Stimulated activated CD8-positive, alpha-beta memory T cell treated with anti-CD3 and anti-CD28 coated beads, Interleukin-12 subunit alpha, Interleukin-12 subunit beta, amount 100 ng/mL, for 1 hour (primary cell): ENCODE measurements at regions not wholly inside any gene's neighbourhood (a gene's known extent, or its start where the extent isn't known, plus 50 kb on each side); places are given as distances from the start of the nearest gene placed in this dataset.
"Not testable (repeated sequence)": the region's sequence is repeated elsewhere in the genome, so short reads cannot be mapped to it uniquely, and the experiment has no call there.

Source experiments
- DNase-seq: peaks from one replicate; pipeline ENCODE4 v3.0.0-alpha.2; 2020; ENCODE audit warnings: low read depth

DNA sequence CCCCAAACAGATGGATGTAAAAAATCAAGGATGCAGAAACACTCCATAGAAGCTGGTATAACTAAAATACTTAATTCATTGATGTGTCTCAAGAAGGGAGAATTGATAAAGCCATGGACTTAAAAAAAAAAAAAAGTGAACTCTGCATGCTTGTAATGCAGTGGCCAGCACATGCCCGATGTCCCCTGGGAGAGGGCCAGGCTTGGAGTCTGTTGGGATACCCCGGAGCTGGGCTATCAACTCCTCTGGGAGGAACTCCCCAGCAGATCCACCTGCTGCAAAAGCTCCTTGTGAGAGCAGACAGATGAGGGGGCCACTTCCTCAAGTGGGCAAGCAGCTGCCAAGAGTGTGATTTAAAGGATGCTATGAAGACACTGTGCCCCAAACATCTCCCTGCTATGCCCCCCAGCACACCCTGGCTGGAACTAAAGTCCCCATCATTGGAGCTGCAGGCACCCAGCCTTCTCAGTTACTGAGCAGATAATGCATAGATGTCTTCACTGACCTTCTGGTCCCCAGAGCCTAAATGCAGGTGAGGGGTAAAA is 311.5 kb upstream of the ID2 start:
- DNase-seq, result no peak

DNA sequence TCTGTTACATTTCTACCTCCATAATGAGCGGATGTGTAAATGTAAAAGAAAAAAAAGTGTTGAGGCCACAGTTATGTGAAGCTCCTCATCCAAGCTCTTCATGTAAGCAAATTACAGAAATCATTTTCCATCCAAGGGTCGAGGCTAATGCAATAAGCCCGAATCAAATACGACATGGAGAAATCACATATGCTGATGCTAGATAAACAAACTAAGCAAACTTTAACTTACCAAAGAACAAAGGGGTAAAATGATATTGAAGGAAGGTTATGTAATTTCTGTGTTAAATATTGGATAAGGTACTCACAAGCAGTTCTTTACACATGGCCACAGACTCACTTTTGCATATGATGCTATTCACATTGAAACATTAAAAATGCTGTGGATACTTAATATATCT is 310.2 kb upstream of the ID2 start:
- DNase-seq, result no peak

DNA sequence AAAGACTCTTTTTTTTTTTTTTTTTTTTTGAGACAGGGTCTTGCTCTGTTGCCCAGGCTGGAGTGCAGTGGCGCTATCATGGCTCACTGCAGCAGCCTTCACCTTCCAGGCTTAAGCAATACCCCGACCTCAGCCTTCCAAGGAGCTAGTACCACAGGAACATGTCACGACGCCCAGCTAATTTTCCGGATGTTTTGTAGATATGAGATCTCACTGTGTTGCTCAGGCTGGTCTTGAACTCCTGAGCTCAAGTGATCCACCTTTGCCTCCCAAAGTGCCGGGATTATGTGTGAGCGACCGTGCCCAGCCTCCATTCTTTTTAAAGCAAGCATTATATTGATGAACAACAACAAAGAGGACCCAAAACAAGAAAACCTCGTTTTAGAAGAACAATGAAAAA is 307.1 kb upstream of the ID2 start:
- no peak for DNase-seq

DNA sequence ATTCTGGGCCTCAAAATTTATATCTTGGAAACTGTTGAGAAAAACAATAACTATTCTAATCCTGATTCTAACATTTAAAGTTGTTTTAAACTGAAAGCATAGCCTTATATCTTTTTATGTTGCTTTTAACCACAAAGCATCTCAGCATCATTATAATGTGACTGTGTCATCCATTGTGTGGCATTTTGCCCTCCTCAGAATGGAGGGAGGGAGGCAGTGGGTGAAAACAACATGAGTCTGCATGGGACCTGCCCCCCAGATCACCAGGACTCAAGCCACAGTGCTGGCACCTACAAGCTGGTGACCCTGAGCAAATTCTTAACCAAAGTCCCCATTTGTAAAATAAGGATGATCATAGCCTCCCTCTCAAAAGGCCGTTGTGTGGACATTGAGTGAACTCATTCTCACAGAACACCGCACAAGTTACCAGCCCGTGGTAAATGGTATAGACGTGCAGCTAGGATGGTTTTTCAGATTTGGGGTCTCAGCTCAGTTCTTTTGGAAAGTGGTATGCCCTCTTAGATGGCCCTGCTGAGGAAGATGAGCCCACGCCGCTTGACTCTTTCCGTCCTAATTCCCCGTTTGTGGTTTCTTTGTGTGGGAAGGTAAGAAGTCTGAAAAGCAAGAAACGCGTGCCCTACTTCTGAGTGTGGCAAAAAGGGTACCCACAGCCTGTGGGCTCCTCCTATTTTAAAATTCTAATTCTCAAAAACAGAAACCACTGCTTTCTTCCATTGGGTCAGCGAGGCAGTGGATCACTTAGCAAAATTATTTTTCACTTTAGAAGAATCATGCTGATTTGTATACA is 305.0 kb upstream of the ID2 start:
- DNase-seq, result no peak

DNA sequence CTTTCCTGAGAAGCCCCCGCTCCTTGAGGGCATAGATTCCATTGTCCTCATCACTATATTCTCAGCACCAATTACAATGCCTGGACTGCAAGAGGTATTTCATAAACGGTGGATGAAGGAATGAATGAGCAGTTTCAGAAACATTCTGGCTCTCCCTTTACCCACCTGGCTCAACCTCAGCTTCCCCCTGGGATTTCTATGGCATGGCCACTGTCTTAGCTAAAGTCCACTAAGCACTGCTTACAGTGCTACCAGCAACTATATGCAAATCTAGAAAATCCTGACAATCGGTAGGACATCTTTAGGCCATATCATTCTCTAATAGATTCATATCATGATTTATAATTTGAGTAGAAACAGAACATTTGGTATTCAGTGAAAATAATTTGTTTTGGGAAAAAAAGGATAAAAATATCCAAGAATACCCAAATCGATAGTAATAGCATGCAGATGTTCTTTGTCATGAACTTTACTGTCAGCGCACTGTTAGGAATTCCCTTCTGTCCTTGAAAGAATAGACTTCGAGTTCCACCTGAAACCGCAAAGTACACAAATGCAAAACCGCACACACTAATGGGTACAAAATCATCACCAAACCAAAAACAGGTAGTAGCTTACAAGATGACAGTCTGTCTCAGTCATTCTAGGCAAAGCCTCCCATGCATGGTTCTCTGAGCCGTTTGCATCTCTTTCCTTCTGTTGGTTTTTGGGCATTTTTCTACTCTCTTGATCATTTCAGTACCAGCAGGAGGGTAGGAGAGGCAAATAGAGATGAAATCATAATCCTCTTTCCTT is 303.6 kb upstream of the ID2 start:
- DNase-seq, result no peak

DNA sequence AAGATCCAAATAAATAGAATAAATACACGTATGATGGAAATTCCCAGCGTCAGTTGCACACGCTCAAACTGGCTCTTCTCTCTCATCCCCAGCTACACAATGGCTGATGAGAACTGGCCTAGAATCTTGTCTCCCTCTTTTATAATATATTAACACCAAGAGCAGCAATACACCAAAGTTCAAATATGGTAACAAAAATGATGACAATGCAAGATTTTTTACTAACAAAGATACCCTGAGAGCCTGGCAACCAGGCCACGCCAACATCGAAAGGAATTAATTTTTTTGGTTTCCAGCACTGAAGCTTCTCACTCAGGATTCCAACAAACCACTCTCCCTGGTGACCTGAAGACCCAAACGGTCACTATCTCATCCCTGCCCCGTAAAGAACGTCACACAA is 302.7 kb upstream of the ID2 start:
- no peak for DNase-seq

DNA sequence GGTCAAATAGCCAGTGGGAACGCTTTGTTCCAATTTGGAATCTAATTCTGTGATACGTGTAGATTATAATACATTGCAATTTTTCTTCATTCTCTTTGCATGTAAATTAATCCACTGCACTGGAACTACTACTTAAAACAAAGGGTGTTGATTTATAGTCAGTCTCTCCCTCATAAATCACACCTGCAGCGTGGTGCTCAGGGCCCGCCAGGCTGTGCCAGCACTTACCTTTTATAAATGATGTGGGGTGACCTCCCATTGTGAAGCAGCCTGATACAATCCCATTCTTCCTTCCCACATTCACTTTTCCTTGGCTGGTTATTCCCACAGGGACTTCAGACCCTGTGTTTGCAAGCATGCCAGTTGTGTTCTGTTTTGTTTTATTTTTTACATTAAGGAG is 302.3 kb upstream of the ID2 start:
- no peak for DNase-seq

DNA sequence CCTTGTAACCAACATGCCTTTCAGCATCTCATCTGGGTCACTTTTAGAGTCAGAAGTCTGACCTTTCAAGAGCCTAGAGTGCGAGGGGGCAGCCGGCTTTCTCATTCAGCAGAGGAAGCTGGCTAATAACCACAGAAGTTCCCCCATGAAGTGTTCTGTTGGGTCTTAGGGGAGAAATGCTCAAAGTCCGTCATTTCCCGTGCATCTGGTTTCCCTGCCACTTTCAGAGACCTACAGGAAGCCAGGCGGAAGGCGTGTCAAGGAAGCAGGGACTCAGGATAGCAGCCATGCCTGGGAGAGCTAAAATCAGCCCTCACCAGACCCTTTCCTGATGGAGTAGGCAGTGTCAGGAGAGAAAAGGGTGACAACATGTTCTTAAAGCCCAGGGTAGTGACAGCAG is 301.8 kb upstream of the ID2 start:
- no peak for DNase-seq

DNA sequence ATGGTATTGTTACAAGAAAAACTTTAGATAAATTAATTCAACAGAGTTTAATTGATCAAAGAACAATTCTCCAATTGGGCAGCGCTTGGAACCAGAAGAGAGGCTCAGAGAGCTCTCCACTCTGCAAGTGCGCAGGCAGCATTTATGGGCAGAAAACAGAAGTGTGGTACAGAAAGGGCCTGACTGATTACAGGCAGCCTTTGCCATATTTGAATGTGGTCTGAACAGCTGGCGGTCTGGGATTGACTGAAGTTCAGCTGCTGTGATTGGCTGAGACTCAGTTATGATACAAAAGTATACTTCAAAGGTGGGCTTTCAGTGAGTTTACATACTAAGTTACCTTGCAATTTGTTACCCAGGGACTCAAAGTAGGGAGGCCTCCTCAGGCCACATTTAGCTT is 301.3 kb upstream of the ID2 start:
- no peak for DNase-seq

DNA sequence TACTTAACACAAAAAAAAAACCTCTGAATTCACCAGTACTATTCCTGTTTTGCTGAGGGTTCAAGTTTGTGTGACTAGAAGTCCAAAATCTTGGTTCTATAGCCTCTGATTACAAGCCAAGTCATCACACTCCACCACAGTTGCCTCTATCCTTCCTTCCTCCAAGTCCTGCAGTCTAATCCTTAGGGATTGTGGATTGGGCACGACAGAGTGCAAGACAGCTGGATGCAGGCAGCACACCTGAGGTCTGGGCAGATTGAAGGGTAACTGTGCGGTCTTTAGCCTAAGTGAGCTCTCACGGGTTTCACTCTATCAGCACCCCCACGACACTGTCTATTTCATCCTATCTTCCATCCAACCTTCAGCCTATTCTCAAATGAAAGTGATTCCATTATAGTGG is 299.4 kb upstream of the ID2 start:
- no peak for DNase-seq

DNA sequence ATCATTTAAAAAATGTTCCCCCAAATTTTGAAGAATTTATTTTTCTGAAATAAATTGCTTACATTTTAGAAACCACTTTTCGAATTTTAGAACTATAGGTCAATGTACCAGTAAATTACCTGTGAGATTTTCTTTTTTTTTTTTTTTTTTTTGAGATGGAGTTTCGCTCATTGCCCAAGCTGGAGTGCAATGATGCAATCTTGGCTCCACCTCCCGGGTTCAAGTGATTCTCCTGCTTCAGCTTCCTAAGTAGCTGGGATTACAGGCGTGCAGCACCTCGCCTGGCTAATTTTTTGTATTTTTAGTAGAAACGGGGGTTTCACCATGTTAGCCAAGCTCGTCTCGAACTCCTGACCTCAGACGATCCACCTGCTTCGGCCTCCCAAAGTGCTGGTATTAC is 295.1 kb upstream of the ID2 start:
- not testable (repeated sequence) for DNase-seq

DNA sequence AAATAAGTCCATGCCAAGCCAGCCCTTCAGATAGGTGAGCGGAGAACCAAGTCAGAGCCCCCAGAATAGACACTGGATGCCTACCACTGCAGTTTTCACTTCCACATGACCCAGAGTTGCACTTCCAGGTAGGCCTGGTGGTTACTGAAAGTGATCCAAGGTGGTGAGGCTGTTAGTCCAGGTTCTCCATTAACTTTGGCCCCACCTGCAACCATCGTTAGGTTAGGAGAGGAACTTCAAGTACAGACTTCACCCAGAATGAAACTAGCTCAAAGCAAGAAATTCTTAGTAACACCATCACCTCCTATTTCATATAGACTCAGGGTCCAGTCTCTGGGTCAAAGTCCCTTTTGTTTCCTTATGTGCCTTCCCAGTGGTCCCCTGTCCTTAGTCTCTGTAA is 293.1 kb upstream of the ID2 start:
- no peak for DNase-seq

DNA sequence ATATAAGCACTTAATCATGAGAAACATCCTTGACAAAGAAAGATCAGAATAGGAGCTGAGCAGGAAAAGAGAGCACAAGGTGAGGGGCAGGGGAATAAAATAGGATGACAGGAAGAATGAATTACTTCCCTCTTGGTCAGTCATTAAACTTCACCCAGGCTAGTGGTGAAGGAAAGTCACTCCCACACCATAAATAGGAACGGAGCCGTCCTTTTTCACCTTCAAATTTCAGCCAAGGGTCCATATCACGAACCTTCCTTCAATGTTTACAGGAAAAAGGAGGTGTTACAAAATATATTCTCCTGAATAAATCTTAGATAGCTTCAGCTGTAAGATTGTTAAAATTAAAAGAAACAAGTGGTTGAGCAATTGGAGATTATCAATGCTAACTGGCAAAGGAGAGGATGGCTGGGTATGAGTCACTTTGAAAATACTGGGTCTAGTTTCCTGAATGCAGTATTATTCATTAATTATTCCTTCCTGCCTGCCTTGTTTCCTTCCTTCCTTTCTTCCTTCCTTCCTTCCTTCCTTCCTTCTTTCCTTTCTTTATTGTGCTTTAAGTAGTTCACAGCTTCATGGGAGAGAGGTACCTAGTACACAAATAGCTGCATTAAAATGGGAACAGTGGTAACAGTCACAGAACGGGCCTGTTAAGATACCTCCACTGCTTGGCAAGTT is 292.3 kb upstream of the ID2 start:
- no peak for DNase-seq

DNA sequence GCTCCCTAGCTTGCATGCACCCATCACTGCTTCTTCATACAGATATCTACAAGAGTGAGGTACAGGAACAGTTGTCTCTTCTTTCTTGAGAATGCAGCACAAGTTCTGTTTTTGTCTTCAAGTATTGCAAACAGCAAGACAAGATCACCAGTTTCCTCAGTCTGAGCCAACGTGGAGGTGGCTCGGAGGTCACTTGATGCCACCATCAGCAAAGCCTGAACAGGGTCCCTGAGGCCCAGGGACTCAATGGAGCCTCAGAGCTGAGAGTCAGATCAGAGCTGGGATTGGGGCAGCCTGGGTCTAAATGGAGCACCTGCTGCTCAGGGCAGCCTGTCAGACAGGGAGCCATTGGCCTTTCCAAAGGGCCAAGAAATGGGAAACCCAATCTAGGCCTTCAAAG is 290.7 kb upstream of the ID2 start:
- DNase-seq, result no peak

DNA sequence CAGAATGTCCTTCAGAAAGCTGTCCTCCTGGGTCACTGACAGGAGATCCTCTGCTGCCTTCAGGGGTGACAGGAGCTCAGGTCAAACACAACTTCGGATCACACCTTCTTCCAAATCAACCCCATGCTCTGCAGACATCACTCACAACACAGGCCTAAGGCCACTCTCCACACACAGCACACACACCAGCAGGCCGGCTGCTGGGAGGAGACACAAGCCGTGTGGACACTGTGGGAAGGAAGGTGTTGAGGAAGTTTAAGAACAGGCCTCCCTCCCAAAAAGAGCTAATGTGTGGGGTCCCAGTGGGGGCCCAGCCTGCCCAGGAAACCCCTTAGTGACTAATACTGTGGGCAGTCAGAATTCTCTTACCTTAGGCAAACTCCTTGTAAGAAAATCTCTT is 290.3 kb upstream of the ID2 start:
- DNase-seq, result no peak

DNA sequence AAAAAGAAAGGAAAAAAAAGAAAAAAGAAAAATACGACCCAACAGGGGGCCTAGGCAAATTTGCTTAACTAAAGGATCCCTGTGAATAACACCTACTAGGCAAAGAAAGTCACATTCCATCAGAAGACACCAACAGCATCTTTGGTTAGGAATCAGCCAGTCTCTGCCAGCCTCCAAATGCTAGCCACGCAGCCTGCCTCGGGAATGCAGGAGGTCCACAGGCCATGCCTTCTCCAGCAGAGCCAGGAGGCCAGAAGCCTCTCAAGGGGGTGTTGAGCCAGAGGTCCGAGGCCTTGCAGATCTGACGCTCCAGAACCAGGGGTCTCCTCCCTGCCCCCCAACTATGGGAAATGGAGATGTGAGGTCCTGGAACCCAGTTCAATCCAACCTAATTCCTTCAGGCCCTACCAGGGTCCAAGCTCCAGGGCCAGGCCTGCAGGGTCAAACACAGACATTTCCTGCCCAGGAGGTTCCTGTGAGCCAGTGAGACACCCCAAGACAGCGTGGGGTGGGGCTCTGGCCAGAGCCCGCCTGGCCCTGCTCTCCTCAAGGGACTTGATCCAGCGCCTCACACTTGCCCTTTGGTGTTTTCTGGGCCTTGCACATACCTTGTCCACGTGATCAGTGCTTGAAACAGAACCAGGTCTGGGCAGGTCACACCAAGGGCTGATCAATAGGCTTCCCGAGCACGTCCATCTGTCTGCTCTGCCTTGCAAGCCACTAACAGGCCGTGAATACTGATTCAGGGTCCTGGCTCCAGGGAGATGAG is 289.6 kb upstream of the ID2 start:
- DNase-seq, result no peak

DNA sequence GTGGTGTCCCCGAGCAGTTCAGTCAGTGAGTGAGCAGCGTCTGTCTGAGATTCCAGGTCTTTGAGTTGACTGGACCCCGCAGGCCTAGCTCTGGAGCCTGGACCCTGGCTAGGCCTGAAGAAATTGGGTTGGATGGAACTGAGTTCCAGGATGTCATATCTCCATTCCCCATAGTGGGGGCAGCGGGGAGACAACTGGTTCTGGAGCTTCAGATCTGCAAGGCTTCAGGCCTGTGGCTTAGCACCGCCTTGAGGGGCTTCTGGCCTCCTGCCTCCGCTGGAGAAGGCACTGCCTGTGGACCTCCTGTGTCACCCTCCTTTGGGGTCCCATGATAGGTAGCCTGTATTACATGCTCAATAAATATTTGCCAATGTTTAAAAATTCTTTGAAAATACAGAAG is 288.4 kb upstream of the ID2 start:
- DNase-seq, result no peak

DNA sequence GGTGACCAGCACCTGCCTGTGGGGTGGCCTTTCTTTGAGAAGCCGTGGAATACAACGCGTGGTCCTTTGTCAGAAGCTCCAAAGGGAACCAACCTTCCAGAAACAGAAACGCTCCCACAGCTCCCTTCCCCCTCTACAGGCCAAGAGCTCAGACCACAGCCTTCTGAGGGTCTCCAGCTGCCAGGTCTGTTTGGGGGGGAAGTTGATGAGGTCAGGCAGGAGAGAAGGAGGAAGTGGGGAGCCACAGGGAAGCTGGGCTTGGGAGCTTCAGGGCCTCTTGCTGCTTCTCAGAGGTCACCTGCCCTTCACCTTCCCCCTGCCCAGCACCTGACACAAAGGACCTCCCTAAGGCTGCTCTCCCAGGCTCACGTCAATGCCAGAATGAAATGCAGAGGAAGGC is 287.7 kb upstream of the ID2 start:
- DNase-seq, result no peak

DNA sequence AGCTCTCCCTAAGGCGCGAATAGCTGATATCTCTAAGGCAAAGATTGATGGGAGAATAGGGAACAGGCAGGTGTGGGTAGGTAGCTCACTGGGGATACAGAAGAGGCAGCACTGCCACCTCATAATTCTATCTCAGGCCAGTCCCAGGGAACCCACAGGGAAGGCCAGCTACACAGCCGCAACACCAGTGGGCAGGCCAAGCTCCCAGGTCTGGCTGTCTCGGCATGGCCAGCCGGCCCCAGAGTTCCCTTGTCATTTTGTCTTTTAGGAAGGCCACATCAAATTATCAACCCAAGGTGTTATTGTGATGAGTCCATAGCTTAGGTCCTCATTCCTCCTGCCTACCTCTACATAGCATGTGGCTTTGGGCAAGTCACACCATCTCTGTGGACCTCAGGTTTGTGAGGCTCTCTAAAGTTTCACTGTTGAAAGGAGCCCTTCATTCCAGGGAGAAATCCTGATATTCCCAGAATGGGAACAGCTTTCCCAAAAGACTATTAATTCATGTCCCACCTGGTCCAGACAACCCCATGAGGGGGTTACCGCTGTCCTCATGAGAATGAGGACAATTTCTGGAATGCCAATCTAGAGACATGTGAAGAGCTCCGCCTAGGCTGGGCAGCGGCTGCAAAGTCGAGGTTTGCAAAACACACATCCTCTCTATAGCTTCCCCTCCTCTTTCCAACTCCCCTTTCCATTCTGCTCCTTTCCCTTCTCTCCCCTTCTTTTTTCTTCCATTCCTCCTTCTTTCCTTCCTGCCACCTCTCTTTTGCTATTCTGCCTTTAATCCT is 287.1 kb upstream of the ID2 start:
- DNase-seq, result no peak

DNA sequence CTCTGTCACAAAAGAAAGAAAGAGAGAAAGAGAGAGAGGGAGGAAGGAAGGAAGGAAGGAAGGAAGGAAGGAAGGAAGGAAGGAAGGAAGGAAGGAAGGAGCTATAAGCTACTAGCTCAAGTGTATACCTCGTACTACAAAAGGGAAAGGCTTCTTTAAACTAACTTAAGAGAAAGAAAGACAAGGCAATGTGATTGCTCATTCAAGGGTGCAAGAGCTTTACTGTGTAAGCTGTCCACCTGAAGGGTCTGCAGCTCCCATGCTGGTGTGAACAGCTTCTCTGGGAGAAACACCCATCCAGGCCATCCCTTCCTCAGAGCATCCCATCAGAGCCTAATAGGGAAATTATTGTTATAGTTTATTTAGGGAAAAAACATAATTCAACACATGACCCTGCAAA is 286.1 kb upstream of the ID2 start:
- no peak for DNase-seq

DNA sequence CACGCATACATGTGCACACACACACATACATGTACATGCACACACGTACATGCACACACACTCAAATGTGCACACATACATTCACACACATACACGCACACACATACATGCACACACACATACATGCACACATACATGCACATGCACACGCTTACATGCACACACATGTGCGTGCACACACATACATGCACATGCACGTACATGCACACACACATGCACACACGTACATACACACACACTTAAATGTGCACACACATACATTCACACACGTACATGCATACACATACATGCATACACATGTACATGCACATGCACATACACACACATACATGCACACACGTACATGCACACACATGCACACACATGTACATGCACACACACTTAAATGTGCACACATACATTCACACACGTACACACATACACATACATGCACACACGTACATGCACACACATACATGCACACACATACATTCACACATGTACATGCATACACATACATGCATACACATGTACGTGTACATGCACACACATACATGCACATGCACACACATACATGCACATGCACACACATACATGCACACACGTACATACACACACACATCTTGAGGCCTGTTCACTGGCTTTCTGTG is 283.7 kb upstream of the ID2 start:
- DNase-seq, result no peak
